ENCODE measurements at regions not wholly inside any gene's neighbourhood (a gene's known extent, or its start where the extent isn't known, plus 50 kb on each side); places are given as distances from the start of the nearest gene placed in this dataset.

- no peak for TF ChIP-seq POLR2A (IDR thresholded peaks at IDR 0.05)
- H3K9me3 ChIP-seq = no peaks in the 10 kb centered on the region
- H3K36me3 ChIP-seq = no peaks in the 10 kb centered on the region
- no peak overlapping the region for H3K4me3 ChIP-seq
- no peaks in the 10 kb centered on the region for H3K27me3 ChIP-seq (replicated peaks; ENCODE audit: insufficient read depth)
- WGBS = 96% methylated on average over 2 of the region's 2 CpGs
- DNase-seq (ENCODE audit: low spot score) = no peak
- H3K27ac ChIP-seq = no peak overlapping the region
- H3K4me1 ChIP-seq (replicated peaks) = no peaks in the 10 kb centered on the region
- intact Hi-C loops (cut with DNase I) = no loop called here
These were observed 53.5 kb upstream of the PCDH10 start for GRCh38 chr4:133095591-133095990.

GRCh38 chr4:133096972-133097371, 52.1 kb upstream of the PCDH10 start:
- H3K4me3 ChIP-seq = no peak overlapping the region
- 23% methylated on average over 1 of the region's 1 CpG for WGBS

More at GRCh38 chr4:133096972-133097371, 52.1 kb upstream of the PCDH10 start:
- Histone ChIP-seq H3K27ac (no peak overlapping the region), H3K4me1 (replicated peaks) (no peaks in the 10 kb centered on the region), H3K36me3 (no peaks in the 10 kb centered on the region), H3K27me3 (replicated peaks; ENCODE audit: insufficient read depth) (no peaks in the 10 kb centered on the region), H3K9me3 (no peaks in the 10 kb centered on the region)
- no peak for DNase-seq (ENCODE audit: low spot score)
- intact Hi-C loops (cut with DNase I) = no loop called here
- TF ChIP-seq CTCF (IDR thresholded peaks at IDR 0.05) (no peak), POLR2A (IDR thresholded peaks at IDR 0.05) (no peak), POLR2AphosphoS5 (IDR thresholded peaks at IDR 0.05) (no peak)

Small RNA genes lying in the stretch of these regions (small RNA-seq; reads per million reads assigned to genes)
- gene AC096711.1 = 0 reads per million in 2 donors

Measured in prostate gland (tissue), 2 donors.